ENCODE measurements at regions not wholly inside any gene's neighbourhood (a gene's known extent, or its start where the extent isn't known, plus 50 kb on each side); places are given as distances from the start of the nearest gene placed in this dataset.

DNA sequence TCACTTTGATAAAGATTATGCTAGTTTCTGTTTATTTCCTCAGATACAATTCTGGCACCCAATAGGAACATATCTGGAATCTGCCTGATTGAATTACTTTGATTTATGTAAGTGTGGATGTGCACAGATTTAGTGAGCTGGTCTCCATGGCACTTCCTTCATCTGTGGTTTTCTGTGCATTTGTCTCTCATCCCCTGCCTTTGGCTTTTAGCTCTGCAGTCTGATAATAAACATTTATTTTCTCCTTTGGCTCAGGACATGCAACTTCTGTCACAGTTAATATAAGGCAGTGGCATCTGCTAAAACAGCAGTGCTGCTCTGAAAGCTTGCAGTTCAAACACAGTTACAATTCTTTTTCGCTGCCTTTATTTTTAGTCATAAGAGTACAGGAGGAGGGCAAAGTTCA, 273.7 kb upstream of the CHRM2 start:
- Histone ChIP-seq H3K23ac (ENCODE audit: insufficient read length) (no peak overlapping the region), H3K56ac (replicated peaks; ENCODE audit: insufficient read length, low read depth, low read length) (no peak overlapping the region), H3K9ac (replicated peaks in 1 of 4; ENCODE audit: extremely low read depth in 1 of 4, low read depth in 3 of 4, low read length in 3 of 4) (no peak overlapping the region), H4K5ac (ENCODE audit: insufficient read length, low read depth, low read length) (no peak overlapping the region), H3K9me3 (ENCODE audit: insufficient read depth in 2 of 2, low read depth in 1 of 2, low read length in 1 of 2) (no peaks in the 10 kb centered on the region), H3K79me2 (ENCODE audit: control insufficient read depth in 1 of 2, insufficient read depth in 2 of 2, low read length in 2 of 2) (no peaks in the 10 kb centered on the region), H3K14ac (ENCODE audit: insufficient read length) (no peak overlapping the region), H3K4me2 (ENCODE audit: insufficient read depth in 1 of 2, low read depth in 2 of 2, low read length in 2 of 2) (no peak overlapping the region), H2BK5ac (ENCODE audit: low read depth, low read length) (no peak overlapping the region), H3K36me3 (ENCODE audit: control insufficient read depth in 2 of 4, insufficient read depth in 4 of 4, low read length in 3 of 4) (no peaks in the 10 kb centered on the region), H3K4me3 (ENCODE audit: extremely low read depth in 1 of 4, insufficient read depth in 2 of 4, low read depth in 3 of 4, low read length in 4 of 4) (no peak overlapping the region), H4K91ac (replicated peaks; ENCODE audit: insufficient read length, low read length) (no peak overlapping the region), H3K27me3 (replicated peaks in 1 of 4; ENCODE audit: control insufficient read depth in 3 of 4, extremely low read depth in 1 of 4, insufficient read depth in 3 of 4, low read length in 3 of 4) (no peaks in the 10 kb centered on the region), H2AK5ac (ENCODE audit: low read depth, low read length) (no peak overlapping the region), H3K4ac (replicated peaks; ENCODE audit: insufficient read length, low read depth, low read length) (no peak overlapping the region), H2BK20ac (ENCODE audit: low read length) (no peak overlapping the region), H3K4me1 (replicated peaks in 1 of 4; ENCODE audit: control insufficient read depth in 3 of 4, insufficient read depth in 4 of 4, low read length in 3 of 4) (no peaks in the 10 kb centered on the region), H3K27ac (ENCODE audit: low read depth, low read length) (no peak overlapping the region), H4K8ac (ENCODE audit: extremely low read depth, insufficient read depth, low read length) (no peak overlapping the region), H4K20me1 (replicated peaks in 1 of 2; ENCODE audit: control insufficient read depth in 1 of 2, insufficient read depth in 2 of 2, low read length in 2 of 2) (no peaks in the 10 kb centered on the region), H3K23me2 (ENCODE audit: low read depth, low read length) (no peaks in the 10 kb centered on the region), H2BK15ac (ENCODE audit: low read length) (no peak overlapping the region), H2AFZ (ENCODE audit: low read length) (no peak overlapping the region), H2BK12ac (ENCODE audit: low read depth, low read length) (no peak overlapping the region), H2BK120ac (replicated peaks; ENCODE audit: low read depth, low read length) (no peak overlapping the region), H3K18ac (ENCODE audit: extremely low read depth, low read length) (no peak overlapping the region), H3K79me1 (ENCODE audit: low read depth, low read length) (no peaks in the 10 kb centered on the region)
- WGBS, 2 experiments (ENCODE audit: extremely low coverage in 1 of 2, insufficient coverage in 1 of 2, insufficient read length in 1 of 2, insufficient replicate concordance in 2 of 2, low coverage in 1 of 2, low lambda C conversion rate in 2 of 2, missing lambda C conversion rate in 1 of 2): 83% methylated on average over 1 of the region's 1 CpG; no CpG with 5 or more reads in 1 of the 2 experiments
- FAIRE-seq (no peak), DNase-seq (ENCODE audit: low read depth in 1 of 2, low spot score in 2 of 2) (no peak)
- TF ChIP-seq BRCA1 (IDR thresholded peaks at IDR 0.05; ENCODE audit: low read depth, low read length) (no peak), KDM5A (IDR thresholded peaks at IDR 0.05; ENCODE audit: low read length) (no peak), SIRT6 (IDR thresholded peaks at IDR 0.05; ENCODE audit: low read length) (no peak), CBX8 (IDR thresholded peaks at IDR 0.05; ENCODE audit: borderline replicate concordance, low read depth, low read length) (no peak)
- TF ChIP-seq, protein P1, sequence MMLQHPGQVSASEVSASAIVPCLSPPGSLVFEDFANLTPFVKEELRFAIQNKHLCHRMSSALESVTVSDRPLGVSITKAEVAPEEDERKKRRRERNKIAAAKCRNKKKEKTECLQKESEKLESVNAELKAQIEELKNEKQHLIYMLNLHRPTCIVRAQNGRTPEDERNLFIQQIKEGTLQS (IDR thresholded peaks at IDR 0.05; ENCODE audit: insufficient read depth, low read depth, low read length): no peak
- ChIA-PET POLR2A (ENCODE audit: partially characterized antibody) (no interaction called here), CTCF (ENCODE audit: partially characterized antibody) (no interaction called here)
